NT2/D1 (cell line): ENCODE measurements at regions not wholly inside any gene's neighbourhood (a gene's known extent, or its start where the extent isn't known, plus 50 kb on each side); places are given as distances from the start of the nearest gene placed in this dataset.

Experiments used
- DNase-seq: peaks from one replicate; pipeline ENCODE4 v3.0.0-alpha.2; 2011; ENCODE audit warnings: low read depth, low spot score
- H3K27me3 ChIP-seq: 2 replicates; pipeline ENCODE4 v1.6.0; 2011; ENCODE audit warnings: mild to moderate bottlenecking; ENCODE audit not compliant: insufficient read length, insufficient read depth
- H3K36me3 ChIP-seq: 2 replicates; pipeline ENCODE4 v1.6.1; 2011; ENCODE audit warnings: mild to moderate bottlenecking, low read length, mixed read lengths; ENCODE audit not compliant: insufficient read depth, insufficient read length
- H3K4me1 ChIP-seq: 2 replicates; pipeline ENCODE4 v1.5.1; 2011; ENCODE audit not compliant: insufficient read depth, insufficient read length
- H3K4me3 ChIP-seq: 2 replicates; pipeline ENCODE4 v1.5.1; 2011; ENCODE audit warnings: low read depth; ENCODE audit not compliant: insufficient read length
- H3K9ac ChIP-seq: 2 replicates; pipeline ENCODE4 v1.6.0; 2011; ENCODE audit warnings: low read depth; ENCODE audit not compliant: insufficient read length
- H3K9me3 ChIP-seq: 2 replicates; pipeline ENCODE4 v1.5.1; 2011; ENCODE audit warnings: mild to moderate bottlenecking, low read length; ENCODE audit not compliant: insufficient read depth
- SUZ12 ChIP-seq: IDR thresholded peaks from 2 replicates; pipeline ENCODE4 v1.6.1; 2011; ENCODE audit not compliant: insufficient read length, insufficient read depth; ENCODE audit errors: extremely low read depth
- YY1 ChIP-seq: IDR thresholded peaks from 2 replicates; pipeline ENCODE4 v1.6.1; 2011; ENCODE audit not compliant: insufficient read length, insufficient read depth
- ZNF274 ChIP-seq: IDR thresholded peaks from 2 replicates; pipeline ENCODE4 v1.6.1; 2011; ENCODE audit warnings: mild to moderate bottlenecking, low read depth, low read length

GRCh38 chr1:187549540-187549939 is 720.8 kb downstream of the PLA2G4A start:
- H3K9me3 ChIP-seq, result peaks cover 4% of the 10 kb centered on the region; the same call in 1 of the 2 replicates
- no peaks in the 10 kb centered on the region for H3K36me3 ChIP-seq
- H3K4me3 ChIP-seq, result no peak overlapping the region
- no peaks in the 10 kb centered on the region for H3K27me3 ChIP-seq
- no peaks in the 10 kb centered on the region for H3K4me1 ChIP-seq
- TF ChIP-seq SUZ12 (no peak), YY1 (no peak)
- DNase-seq, result no peak
- H3K9ac ChIP-seq, result no peak overlapping the region

GRCh38 chr1:187551061-187551460 is 722.3 kb downstream of the PLA2G4A start:
- TF ChIP-seq ZNF274, result no peak
- TF ChIP-seq YY1, result no peak
- TF ChIP-seq SUZ12, result no peak
- H3K27me3 ChIP-seq, result no peaks in the 10 kb centered on the region
- no peaks in the 10 kb centered on the region for H3K4me1 ChIP-seq
- no peak overlapping the region for H3K9ac ChIP-seq
- H3K36me3 ChIP-seq, result no peaks in the 10 kb centered on the region
- peaks cover 4% of the 10 kb centered on the region; the same call in 1 of the 2 replicates for H3K9me3 ChIP-seq
- no peak overlapping the region for H3K4me3 ChIP-seq
- no peak for DNase-seq

GRCh38 chr1:187563191-187563590 is 734.4 kb downstream of the PLA2G4A start:
- H3K27me3 ChIP-seq, result no peaks in the 10 kb centered on the region
- no peak for DNase-seq
- H3K9ac ChIP-seq, result no peak overlapping the region
- TF ChIP-seq ZNF274, result no peak
- no peak for TF ChIP-seq SUZ12
- no peak for TF ChIP-seq YY1
- no peaks in the 10 kb centered on the region for H3K4me1 ChIP-seq
- no peaks in the 10 kb centered on the region for H3K9me3 ChIP-seq
- H3K4me3 ChIP-seq, result no peak overlapping the region
- no peaks in the 10 kb centered on the region for H3K36me3 ChIP-seq

GRCh38 chr1:187566354-187566753 is 737.6 kb downstream of the PLA2G4A start:
- H3K4me1 ChIP-seq, result no peaks in the 10 kb centered on the region
- no peaks in the 10 kb centered on the region for H3K9me3 ChIP-seq
- TF ChIP-seq ZNF274, result no peak
- TF ChIP-seq SUZ12, result no peak
- TF ChIP-seq YY1, result no peak
- no peaks in the 10 kb centered on the region for H3K27me3 ChIP-seq
- no peak overlapping the region for H3K9ac ChIP-seq
- no peaks in the 10 kb centered on the region for H3K36me3 ChIP-seq
- H3K4me3 ChIP-seq, result no peak overlapping the region
- DNase-seq, result no peak

GRCh38 chr1:187568067-187568466 is 739.3 kb downstream of the PLA2G4A start:
- TF ChIP-seq YY1 (no peak), ZNF274 (no peak), SUZ12 (no peak)
- Histone ChIP-seq H3K4me3 (no peak overlapping the region), H3K9me3 (no peaks in the 10 kb centered on the region), H3K36me3 (no peaks in the 10 kb centered on the region), H3K4me1 (no peaks in the 10 kb centered on the region), H3K9ac (no peak overlapping the region), H3K27me3 (no peaks in the 10 kb centered on the region)
- no peak for DNase-seq

GRCh38 chr1:187570166-187570565 is 741.4 kb downstream of the PLA2G4A start:
- H3K36me3 ChIP-seq, result no peaks in the 10 kb centered on the region

GRCh38 chr1:187577610-187578009 is 748.9 kb downstream of the PLA2G4A start:
- no peak for TF ChIP-seq ZNF274
- TF ChIP-seq SUZ12, result no peak
- no peak for TF ChIP-seq YY1
- H3K4me1 ChIP-seq, result no peaks in the 10 kb centered on the region
- H3K27me3 ChIP-seq, result no peaks in the 10 kb centered on the region
- no peak for DNase-seq
- no peak overlapping the region for H3K4me3 ChIP-seq
- no peaks in the 10 kb centered on the region for H3K36me3 ChIP-seq
- H3K9me3 ChIP-seq, result no peaks in the 10 kb centered on the region
- H3K9ac ChIP-seq, result no peak overlapping the region

More at GRCh38 chr1:187570166-187570565, 741.4 kb downstream of the PLA2G4A start:
- Histone ChIP-seq H3K9ac (no peak overlapping the region), H3K4me1 (no peaks in the 10 kb centered on the region), H3K27me3 (no peaks in the 10 kb centered on the region), H3K9me3 (no peaks in the 10 kb centered on the region), H3K4me3 (no peak overlapping the region)
- TF ChIP-seq YY1, result no peak
- no peak for TF ChIP-seq ZNF274
- no peak for TF ChIP-seq SUZ12
- DNase-seq, result no peak
